IPS-20b (cell line): ENCODE measurements at regions not wholly inside any gene's neighbourhood (a gene's known extent, or its start where the extent isn't known, plus 50 kb on each side); places are given as distances from the start of the nearest gene placed in this dataset.
A peak's percentile ranks its signal among the peaks of the same experiment; 100 is the strongest.

ENCODE experiments used
- H3K27ac ChIP-seq: one replicate; pipeline ENCODE4 v1.5.1; 2013; ENCODE audit warnings: low read length
- H3K27me3 ChIP-seq: 2 replicates; pipeline ENCODE4 v1.6.1; 2013; ENCODE audit warnings: mild to moderate bottlenecking, low read length, inconsistent platforms; ENCODE audit not compliant: insufficient read depth
- H3K36me3 ChIP-seq: 2 replicates; pipeline ENCODE4 v1.6.1; 2013; ENCODE audit warnings: low read depth, mild to moderate bottlenecking, inconsistent platforms, low read length, moderate library complexity; ENCODE audit not compliant: insufficient read depth
- H3K4me1 ChIP-seq: 2 replicates; pipeline ENCODE4 v1.6.1; 2013; ENCODE audit warnings: mild to moderate bottlenecking, control low read depth, inconsistent platforms, low read length, moderate library complexity; ENCODE audit not compliant: insufficient read depth
- H3K4me3 ChIP-seq: 2 replicates; pipeline ENCODE4 v1.5.1; 2013; ENCODE audit warnings: mild to moderate bottlenecking, low read length, inconsistent platforms
- H3K9ac ChIP-seq: 2 replicates; pipeline ENCODE4 v1.6.1; 2013; ENCODE audit warnings: low read depth, mild to moderate bottlenecking, inconsistent platforms, low read length, moderate library complexity
- H3K9me3 ChIP-seq: 2 replicates; pipeline ENCODE4 v1.6.1; 2013; ENCODE audit warnings: mild to moderate bottlenecking, low read depth, low read length, inconsistent platforms; ENCODE audit not compliant: insufficient read depth

DNA sequence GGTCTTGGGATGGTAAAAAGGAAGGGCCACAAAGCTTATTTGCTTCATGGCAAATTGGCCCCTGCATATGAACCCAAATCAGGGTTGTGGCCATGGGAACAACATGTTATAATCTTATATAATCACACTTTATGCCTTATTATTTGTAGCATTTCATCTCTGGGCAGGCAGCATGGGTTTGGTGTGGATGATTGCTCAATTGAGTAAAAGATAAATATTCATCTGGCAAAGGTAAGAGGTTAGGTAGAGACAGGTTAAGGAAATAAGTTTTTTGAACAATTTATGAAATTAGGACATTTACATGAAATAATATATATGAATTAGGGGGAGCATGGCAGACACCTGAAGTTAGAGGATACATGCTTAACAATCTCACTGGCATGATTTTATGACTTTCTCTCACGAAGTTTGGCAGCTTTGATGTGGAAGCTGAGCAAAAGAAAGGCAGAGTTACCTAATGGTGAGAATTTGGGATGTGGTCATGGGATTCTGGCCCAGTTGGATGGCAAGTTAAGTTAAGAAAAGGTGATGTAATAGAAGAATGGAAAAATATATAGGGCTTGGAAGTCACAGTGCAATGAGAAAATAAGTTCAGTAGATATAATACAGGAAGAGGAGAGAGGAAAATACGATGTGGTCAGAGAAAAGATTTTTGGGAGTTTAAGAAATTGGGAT is 88.1 kb upstream of the FAM3C start:
- Histone ChIP-seq H3K4me1 (peaks cover 24% of the 10 kb centered on the region; the same call in 1 of the 2 replicates), H3K36me3 (no peaks in the 10 kb centered on the region), H3K9ac (no peak overlapping the region), H3K9me3 (no peaks in the 10 kb centered on the region), H3K27ac (no peak overlapping the region), H3K27me3 (no peaks in the 10 kb centered on the region), H3K4me3 (no peak overlapping the region)

DNA sequence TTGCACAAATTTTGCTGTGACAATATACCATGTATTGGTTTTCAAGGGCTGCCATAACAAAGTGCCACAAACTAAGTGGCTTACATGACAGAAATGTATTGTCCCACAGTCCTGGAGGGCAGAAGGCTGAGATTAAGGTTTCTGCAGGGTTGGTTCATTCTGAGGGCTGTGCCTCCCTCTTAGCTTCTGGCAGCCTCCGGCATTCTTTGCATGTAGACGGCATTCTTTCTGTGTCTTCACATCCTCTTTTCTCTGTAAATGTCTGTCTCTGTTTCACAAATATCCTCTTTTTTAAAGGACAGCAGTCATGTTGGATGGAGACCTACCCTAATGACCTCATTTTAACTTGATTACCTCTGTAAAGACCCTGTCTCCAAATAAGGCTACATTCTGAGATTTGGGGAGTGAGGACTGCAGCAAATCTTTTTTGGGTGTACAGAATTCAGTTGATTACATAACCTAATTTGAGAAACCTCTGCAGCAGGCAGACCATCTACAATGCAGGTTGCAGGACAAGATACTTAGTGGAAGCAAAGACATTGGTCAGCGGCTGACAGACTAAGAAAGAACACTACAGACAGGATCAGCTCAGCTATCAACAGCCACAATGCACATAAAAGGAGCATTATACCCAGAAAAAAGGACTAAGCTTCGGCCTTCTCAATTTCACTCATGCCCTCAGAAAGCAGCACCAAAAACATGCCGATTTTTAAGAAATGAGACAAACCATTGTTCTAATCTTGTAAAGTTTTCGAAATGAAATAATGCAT is 84.6 kb upstream of the FAM3C start:
- Histone ChIP-seq H3K9ac (no peak overlapping the region), H3K4me1 (peaks cover 26% of the 10 kb centered on the region; the same call in 1 of the 2 replicates), H3K36me3 (no peaks in the 10 kb centered on the region), H3K4me3 (peak overlapping the region; percentile 27; the same call in 1 of the 2 replicates), H3K9me3 (no peaks in the 10 kb centered on the region), H3K27ac (no peak overlapping the region), H3K27me3 (no peaks in the 10 kb centered on the region)

DNA sequence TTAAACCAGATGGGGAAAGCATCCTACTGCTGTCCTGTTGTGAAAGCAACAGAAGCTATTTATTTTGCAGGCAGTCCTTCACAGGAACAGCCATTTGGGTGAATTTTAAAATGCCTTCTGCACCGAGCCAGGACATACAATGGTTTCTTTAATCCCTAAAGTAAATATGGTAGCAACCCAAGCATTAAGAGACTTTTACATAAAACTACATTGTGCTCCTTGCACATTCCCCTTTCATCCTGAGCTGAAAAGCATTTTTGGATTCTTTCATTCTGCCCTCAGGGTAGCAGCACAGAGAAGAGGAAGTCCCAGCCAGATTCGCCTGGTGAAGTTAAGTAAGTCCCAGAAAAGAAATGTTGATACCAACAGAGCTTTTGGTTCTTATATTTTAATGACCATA is 84.0 kb upstream of the FAM3C start:
- no peaks in the 10 kb centered on the region for H3K27me3 ChIP-seq
- H3K27ac ChIP-seq: no peak overlapping the region
- peaks cover 26% of the 10 kb centered on the region; the same call in 1 of the 2 replicates for H3K4me1 ChIP-seq
- H3K36me3 ChIP-seq: no peaks in the 10 kb centered on the region
- H3K9ac ChIP-seq: no peak overlapping the region
- peak overlapping the region; percentile 27 for H3K4me3 ChIP-seq
- H3K9me3 ChIP-seq: no peaks in the 10 kb centered on the region

DNA sequence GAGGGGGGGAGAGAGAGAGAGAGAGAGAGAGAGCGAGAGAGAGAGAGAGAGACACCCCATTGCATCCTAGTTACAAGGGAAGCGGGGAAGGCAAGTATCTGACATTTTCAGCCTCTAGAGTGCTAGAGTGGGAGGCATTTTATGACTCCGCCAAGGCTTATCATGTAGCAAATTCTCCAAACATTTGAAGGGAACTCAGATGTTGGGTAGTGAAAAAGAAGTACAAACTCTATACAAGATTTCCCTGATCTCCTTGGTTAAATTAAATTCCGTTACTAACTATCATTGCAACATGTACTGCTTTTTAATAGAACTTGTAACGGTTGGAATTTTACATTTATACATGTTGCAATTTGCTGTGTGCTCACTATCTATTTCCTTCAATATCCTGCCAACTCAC is 83.4 kb upstream of the FAM3C start:
- H3K4me1 ChIP-seq: peaks cover 26% of the 10 kb centered on the region; the same call in 1 of the 2 replicates
- H3K27me3 ChIP-seq: no peaks in the 10 kb centered on the region
- H3K27ac ChIP-seq: no peak overlapping the region
- peak overlapping the region; percentile 27; the same call in 1 of the 2 replicates for H3K4me3 ChIP-seq
- no peaks in the 10 kb centered on the region for H3K9me3 ChIP-seq
- H3K9ac ChIP-seq: no peak overlapping the region
- H3K36me3 ChIP-seq: no peaks in the 10 kb centered on the region

DNA sequence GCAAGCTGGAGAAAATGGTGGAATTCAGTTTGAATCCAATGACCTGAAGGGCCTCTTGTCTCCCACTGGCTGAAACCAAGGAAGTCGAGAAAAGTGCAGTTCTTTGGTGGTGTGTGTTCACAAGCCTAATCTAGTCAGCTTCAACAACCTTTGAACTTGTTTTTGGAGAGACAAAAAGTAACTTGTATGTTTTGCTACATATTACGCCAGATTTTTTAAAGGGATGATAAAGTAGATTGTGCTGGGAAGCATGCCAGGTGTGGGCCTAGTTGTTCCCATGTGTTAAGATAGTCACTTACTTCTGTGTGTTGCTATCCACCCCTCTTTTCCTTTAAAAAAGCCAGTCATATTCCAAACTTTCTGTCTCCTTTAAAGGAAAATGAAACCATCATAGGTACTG is 79.7 kb upstream of the FAM3C start:
- Histone ChIP-seq H3K4me1 (peaks cover 21% of the 10 kb centered on the region; the same call in 1 of the 2 replicates), H3K27me3 (no peaks in the 10 kb centered on the region), H3K36me3 (no peaks in the 10 kb centered on the region), H3K27ac (no peak overlapping the region), H3K9me3 (no peaks in the 10 kb centered on the region), H3K9ac (no peak overlapping the region), H3K4me3 (no peak overlapping the region)

DNA sequence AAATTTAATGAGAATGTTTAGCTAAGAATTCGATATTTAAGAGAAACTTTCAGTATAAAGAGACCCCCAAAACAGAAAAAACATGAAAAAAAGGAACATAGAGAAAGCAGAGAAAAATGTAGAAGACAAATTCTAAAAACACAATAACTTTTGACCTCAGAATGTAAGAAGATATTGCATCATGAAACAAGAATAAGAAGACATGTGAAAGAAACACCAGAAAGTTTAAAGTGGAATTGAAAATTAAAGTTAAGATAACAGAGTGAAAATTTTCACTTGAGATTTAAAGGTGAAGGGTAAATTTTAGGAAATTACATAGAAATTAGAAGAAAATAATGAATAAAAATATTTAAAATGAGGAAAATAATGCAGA is 78.2 kb upstream of the FAM3C start:
- Histone ChIP-seq H3K9me3 (no peaks in the 10 kb centered on the region), H3K4me1 (peaks cover 5% of the 10 kb centered on the region; the same call in 1 of the 2 replicates), H3K27me3 (no peaks in the 10 kb centered on the region), H3K36me3 (no peaks in the 10 kb centered on the region), H3K27ac (no peak overlapping the region), H3K9ac (no peak overlapping the region), H3K4me3 (no peak overlapping the region)

DNA sequence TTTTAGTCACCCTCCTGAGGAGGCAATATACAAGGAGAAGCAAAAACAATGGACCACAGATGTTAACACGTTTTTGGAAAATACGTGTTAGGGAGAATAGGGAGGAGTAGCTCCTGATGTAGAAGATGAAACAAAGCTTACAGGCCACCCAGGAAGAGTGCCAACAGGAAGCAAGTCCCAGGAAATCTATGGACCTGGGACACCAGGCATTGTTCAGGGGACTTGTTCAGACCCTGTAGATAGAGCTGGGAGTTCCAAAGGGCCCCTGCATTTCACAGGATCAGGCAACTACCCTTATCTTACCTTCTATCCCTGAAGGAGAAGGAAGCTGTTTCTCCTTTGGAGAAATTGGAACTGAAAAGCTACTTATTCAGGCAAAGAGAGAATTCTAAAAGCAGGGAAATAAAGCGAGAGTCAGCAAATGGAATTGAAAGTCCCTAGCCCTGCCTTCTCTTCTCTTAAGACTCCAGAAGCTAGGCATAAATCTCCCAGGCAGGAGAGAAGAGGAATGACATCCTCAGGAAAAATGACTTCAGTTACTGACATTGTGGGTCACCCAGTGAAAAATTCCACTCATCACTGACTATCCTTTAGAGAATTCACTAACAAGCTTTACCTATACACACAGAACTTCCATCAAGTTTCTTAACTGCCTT is 77.7 kb upstream of the FAM3C start:
- H3K27ac ChIP-seq: no peak overlapping the region
- no peaks in the 10 kb centered on the region for H3K36me3 ChIP-seq
- no peaks in the 10 kb centered on the region for H3K9me3 ChIP-seq
- H3K4me1 ChIP-seq: peaks cover under 1% of the 10 kb centered on the region; the same call in 1 of the 2 replicates
- H3K9ac ChIP-seq: no peak overlapping the region
- no peaks in the 10 kb centered on the region for H3K27me3 ChIP-seq
- H3K4me3 ChIP-seq: no peak overlapping the region

DNA sequence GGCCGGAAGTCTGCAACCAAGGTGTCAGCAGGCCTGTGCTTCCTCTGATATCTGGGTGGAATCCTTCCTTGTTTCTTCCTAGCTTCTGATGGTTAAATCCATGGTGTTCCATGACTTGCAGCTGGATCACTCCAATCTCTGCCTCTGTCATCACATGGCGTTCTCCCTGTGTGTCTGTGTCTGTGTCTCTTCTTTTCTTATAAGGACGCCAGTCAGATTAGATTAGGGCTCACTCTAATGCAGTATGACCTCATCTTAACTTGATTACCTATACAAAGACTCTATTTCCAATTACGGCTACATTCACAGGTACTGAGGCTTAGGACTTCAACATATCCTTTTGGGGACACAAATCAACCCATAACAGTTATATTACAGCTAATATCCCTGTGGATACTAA is 70.3 kb upstream of the FAM3C start:
- Histone ChIP-seq H3K4me3 (no peak overlapping the region), H3K9me3 (no peaks in the 10 kb centered on the region), H3K27me3 (no peaks in the 10 kb centered on the region), H3K27ac (no peak overlapping the region), H3K9ac (no peak overlapping the region), H3K4me1 (peaks cover 9% of the 10 kb centered on the region; the same call in 1 of the 2 replicates), H3K36me3 (no peaks in the 10 kb centered on the region)

DNA sequence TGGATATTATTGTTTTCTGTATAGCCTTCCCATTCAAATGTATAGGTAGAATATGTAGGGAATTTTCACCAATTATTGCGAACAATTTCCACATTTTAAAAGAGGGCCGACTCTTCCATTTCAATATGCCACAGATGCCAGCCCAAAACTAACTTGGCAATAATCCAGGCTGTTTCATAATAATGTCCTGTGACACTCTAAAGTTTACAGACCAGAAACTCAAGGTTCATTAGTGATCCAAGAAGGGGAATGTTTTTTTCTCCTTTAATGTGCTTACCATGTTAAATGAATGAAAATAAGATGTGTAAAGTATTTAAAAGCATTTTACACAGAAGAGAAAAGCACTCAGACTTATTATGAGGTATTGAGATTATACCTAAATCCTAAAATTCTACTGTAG is 63.0 kb upstream of the FAM3C start:
- Histone ChIP-seq H3K4me3 (no peak overlapping the region), H3K27ac (no peak overlapping the region), H3K9me3 (no peaks in the 10 kb centered on the region), H3K9ac (no peak overlapping the region), H3K36me3 (no peaks in the 10 kb centered on the region), H3K27me3 (no peaks in the 10 kb centered on the region), H3K4me1 (peaks cover 9% of the 10 kb centered on the region; the same call in 1 of the 2 replicates)

DNA sequence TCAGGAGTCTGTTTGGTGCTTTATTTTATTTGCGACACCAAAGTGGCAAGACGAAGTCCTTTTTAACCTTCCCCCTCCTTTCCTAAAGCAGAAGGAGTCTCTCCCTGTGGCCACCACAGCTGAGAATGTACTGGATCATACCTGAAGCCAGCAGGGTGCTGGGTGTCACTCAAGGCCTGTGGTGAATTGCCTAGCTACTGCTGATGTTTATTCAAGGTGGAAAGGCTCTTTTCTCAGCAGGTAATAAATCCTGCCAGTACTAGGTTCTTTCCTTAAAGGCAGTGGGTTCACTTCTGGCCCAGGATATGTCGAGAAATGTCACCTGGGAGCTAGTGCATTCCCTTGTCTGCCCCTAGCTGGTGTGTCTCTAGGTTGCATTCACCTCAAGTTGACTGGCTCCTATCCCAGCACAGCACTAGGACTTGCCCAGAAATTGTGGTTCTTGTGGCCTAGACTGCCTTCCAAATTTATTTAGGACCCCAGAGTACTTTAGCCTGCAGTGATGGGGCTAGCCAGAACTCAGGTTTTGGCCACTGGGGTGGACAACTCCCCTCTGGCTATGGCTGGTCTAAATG is 60.8 kb upstream of the FAM3C start:
- H3K27ac ChIP-seq: no peak overlapping the region
- peaks cover 3% of the 10 kb centered on the region; the same call in 1 of the 2 replicates for H3K4me1 ChIP-seq
- no peaks in the 10 kb centered on the region for H3K9me3 ChIP-seq
- H3K9ac ChIP-seq: no peak overlapping the region
- H3K27me3 ChIP-seq: no peaks in the 10 kb centered on the region
- no peak overlapping the region for H3K4me3 ChIP-seq
- no peaks in the 10 kb centered on the region for H3K36me3 ChIP-seq

DNA sequence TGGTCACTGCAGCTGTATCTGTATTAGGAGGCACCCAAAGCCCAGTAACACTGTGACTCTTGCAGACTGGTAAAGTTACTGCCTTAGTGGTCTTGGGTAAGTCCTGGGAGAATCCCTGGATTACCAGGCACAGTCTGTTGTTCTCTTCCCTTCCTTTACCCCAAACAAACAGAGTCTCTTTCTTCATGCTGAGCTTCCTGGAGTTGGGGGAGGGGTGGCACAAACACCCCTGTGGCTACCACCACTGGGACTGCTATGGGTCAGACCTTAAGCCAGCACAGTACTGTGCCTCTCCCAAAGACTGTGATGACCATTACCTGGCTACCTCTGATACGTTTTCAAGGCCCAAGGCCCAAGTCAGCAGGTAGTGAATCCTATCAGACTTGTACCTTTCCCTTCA is 59.9 kb upstream of the FAM3C start:
- H3K9ac ChIP-seq: no peak overlapping the region
- H3K4me1 ChIP-seq: no peaks in the 10 kb centered on the region
- H3K27me3 ChIP-seq: no peaks in the 10 kb centered on the region
- no peaks in the 10 kb centered on the region for H3K36me3 ChIP-seq
- H3K4me3 ChIP-seq: no peak overlapping the region
- H3K27ac ChIP-seq: no peak overlapping the region
- no peaks in the 10 kb centered on the region for H3K9me3 ChIP-seq
